M059J (cell line): ENCODE measurements at regions not wholly inside any gene's neighbourhood (a gene's known extent, or its start where the extent isn't known, plus 50 kb on each side); places are given as distances from the start of the nearest gene placed in this dataset.
A peak's percentile ranks its signal among the peaks of the same experiment; 100 is the strongest.
"Not testable (repeated sequence)": the region's sequence is repeated elsewhere in the genome, so short reads cannot be mapped to it uniquely, and the experiment has no call there.

Experiments used
- DNase-seq: peaks from one replicate; pipeline ENCODE4 v3.0.0-alpha.2; 2012; ENCODE audit warnings: low read depth

DNA sequence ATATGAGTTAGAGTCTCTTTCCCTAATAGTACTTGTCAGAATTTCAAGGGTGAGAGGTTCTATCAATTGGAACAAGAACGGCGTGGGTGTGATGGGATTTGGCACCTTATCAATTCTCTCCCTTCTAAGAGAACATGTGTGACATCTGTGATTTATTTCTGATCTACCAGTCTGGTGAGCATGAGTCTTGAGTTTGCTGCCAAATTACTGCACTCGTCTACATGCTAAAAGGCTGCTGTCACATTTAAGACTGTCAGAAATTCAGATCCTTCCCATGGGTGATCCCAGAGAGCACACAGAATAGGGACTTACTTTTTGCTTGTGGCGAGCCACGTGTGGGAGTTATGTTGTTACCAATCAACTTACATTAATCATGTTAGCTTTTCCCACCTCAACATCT, 370.2 kb upstream of the SASH1 start:
- no peak for DNase-seq

DNA sequence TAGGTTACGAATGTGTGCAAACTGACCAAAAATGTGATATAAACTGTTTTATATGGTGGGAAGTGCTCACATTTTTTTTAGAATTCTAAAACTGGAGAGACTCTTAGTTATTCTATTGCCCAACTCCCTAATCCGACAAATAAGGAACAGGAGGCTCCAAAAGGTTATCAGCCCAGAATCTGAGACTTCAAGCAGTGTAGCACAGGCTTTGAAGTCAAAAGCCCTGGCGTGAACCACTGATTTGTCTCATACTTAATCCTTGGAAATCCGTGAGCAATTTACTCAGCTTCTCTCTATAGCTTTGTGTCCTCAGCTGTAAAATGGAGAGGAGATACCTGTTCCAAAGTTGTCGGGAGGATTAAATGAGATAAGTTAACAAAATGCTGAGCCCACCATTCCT, 368.8 kb upstream of the SASH1 start:
- no peak for DNase-seq

DNA sequence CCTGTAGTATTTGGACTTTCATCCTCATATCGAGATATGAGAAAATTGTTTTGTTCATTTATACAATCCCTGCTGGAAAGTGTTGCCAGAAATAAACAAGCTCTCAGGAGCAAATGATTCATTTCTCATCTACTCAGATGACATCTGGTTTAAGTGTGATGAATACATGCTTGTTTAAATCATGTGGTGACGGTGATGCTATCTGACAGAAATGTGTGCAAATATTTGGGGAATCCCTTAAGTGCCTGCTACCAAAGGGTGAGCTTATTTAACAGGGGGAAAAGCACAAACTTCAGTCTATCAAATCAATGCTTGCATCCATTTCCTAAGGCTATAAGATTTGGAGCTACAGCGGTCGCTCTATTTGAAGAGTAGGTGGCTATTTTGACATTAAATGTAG, 368.3 kb upstream of the SASH1 start:
- DNase-seq, result peak; percentile 75

DNA sequence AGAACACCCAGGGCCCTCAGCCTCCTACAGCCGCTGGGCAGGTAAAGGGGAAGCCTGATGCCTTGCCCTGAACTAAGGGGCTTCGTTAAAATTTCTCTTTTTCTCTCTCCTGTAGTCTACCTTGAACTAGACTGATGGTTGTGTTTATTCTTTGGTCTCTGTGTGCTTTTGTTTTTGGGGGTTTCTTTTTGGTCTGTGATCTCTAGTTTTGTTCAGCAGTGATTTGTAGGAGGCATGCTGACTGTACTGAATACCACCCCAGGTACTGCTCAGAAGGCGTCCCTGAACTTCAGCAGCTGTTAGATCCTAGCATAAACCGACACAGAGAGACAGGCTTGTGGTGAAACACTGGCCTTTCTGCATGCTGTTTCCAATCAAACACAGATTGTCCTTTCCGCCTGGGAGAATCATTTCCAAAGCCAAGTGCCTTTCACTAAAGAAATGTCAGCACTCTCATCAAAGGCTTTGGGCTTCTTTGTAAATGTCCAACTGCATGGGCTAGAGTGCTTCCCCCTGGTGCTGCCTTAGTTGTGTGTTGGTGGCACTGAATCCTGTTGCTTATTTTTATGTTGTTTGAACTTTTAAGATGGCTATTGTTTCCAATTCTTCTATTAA, 364.7 kb upstream of the SASH1 start:
- no peak for DNase-seq

DNA sequence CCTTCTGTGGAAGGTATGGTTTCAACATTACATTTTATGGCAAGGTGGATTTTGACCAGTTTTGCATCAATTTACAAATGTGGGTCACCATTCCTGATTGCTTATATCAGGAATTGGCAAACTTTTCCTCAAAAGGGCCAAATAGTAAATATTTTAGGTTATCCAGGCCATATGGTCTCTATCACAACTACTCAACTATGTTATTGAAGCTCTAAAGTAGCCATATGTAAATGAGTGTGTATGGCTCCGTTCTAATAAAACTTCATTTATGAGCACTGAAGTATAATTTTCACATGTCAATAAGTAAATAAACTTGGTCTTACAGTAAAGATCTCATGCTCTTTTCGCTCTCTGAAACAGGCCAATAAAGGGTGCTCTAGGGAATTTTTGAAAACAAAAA, 362.7 kb upstream of the SASH1 start:
- DNase-seq, result no peak

DNA sequence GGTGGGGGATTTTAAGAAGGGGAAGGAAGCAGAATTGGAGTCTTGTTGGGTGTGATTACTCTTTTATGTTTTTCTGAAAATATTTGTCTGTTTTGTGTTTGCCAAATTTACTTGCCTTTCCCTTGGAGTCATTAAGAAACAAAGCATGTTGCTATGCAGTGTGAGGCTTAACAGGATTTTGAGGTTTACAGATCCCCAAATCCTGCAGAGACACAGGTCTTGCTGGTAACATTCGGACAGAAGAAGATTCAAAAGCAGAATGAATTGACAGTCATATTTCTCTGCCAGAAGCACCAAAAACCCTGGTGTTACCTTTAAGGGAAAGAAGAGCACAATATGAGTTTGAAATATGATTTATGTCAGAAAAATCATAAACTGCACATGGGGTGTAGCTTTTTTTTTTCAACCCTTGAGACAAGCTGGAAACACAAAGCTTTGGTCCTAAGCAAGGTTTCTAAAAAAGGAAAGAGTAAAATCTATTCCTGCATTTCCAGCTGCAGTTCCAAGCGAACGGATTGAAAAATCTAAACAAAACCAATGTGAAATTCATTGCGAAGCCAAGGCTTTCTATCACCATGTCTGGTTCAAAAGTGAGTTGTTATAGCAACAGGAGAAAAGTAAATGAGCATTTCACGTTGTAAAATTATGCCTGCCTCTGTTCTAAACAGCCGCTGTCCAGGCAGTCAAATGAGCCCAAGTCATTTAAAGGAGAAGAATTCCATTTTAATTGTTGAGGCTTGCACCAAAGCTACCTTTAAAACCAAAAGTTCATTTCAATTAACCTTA, 358.9 kb upstream of the SASH1 start:
- no peak for DNase-seq

DNA sequence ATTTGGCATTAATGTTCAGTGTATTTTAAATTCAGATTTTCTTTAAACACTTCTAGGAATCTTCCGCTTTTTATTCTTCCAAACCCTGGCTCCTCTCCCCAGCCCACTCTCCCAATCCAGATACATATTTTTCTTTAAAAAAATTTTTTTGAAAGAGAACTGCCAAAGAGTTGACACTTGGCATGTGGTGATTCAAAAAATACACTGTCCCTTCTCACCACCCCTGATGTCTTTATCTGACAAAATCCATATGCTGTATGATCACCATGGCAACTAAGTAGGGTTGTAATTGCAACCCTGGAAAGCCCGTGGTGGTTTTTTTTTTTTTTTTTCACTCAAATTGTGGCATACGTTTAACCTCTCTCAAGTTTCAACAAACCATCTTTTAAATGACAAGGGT, 355.8 kb upstream of the SASH1 start:
- DNase-seq, result no peak

DNA sequence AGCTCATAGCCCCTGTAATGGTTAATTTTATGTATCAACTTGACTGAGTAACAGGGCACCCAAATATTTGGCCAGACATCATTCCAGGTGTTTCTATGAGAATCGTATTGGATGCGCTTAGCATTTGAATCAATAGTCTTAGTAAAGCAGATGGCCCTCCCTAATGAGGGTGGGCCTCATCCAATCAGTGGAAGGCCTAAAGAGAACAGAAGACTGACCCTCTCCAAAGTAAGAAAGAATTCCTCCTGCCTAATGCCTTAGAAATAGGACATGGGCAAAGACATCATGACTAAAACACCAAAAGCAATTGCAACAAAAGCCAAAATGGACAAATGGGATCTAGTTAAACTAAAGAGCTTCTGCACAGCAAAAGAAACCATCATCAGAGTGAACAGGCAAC, 352.5 kb upstream of the SASH1 start:
- no peak for DNase-seq

DNA sequence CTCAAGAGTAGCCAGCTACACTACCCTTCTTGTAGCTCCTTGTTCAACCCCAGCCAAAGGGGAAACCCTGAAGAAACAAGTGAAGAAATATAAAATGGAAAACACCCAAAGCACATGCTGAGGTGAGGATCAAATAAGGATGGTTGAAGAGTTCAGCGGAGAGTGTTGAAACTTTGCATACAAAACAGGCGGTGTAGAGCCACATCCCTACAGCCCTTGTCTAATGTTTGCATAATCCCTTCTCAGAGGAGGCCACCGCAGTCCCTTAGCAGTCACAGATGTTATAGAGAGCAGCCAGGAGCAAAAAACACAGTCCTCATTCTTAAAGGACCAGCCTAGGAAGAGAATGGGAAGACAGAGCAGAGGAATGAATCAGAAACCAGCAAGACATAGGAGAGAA, 350.7 kb upstream of the SASH1 start:
- DNase-seq, result no peak

DNA sequence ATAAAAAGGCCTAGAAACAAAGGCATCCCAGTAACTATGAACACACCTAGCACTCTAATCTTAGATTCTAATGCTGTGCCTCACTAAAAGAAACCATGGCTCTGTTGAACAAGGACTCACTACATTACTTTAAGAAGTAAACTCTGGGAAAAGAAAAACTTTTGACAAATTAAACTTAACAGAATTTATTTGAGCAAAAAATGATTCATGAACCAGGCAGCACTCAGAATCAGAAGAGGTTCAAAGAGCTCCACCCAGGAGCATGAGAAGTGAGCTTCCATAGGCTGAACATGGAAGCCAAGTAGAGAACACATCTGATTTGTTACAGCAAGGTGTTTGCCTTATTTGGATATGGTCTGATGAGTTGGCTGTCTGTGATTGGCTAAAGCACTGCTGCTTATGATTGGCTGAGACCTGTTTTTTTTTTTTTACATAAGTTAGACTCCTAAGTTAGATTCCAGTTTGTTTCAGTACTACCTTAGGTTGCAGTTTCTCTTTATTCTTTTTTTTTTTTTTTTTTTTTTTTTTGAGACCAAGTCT, 343.6 kb upstream of the SASH1 start:
- DNase-seq, result no peak

DNA sequence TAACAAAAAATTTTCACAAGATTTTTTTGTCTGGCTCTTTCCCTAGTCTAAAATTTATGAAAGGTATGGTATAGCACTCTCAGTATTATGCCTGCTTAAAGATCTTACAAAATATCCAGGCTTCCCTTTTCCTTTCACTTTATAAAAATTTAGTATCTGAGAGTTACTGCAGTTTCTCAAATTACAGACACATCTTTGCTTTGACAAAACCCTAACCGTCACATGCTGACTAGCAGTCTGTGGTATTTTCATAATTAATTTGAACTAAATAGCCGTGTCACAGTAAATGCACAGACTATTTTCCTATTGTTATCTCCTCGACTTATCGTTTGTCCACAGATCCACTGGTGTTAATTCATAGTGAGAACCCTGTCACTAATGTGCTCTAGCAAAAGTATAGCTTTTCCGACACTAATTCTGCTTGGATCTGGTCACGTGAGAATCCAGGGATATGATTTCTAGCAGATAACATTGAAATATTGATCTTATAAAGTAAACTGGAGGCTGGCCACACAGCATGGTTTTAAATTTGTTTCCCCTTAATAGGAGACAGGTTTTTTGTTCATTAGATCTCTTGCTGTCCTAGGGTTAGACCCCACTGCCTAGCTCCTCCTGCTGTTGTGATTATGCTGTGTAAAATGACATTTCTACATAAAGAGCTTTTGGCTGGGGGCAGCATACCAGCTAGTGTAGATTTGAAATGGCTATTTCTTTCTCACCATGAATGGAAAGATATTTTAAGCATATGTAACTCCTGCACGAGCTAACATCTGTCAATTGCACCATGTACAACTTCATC, 340.6 kb upstream of the SASH1 start:
- DNase-seq, result no peak

DNA sequence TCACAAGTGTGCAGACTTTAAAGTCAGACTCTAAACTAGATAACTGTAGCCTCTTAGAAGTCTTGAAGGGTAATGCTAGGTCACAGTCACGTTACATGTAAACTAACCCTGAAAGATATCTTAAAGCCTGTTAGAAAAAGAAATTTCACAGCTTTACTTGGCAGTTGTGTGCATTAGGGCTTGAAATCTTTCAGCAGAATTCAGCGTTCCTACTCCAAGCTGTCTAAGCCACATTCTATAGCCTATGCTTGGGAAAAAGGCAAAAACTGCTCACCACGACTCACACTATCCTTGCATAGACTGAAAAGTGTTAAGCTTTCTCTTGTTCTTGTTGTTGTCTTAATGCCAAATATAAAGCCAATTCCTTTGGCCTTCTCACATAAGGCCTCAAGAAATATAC, 338.0 kb upstream of the SASH1 start:
- no peak for DNase-seq

DNA sequence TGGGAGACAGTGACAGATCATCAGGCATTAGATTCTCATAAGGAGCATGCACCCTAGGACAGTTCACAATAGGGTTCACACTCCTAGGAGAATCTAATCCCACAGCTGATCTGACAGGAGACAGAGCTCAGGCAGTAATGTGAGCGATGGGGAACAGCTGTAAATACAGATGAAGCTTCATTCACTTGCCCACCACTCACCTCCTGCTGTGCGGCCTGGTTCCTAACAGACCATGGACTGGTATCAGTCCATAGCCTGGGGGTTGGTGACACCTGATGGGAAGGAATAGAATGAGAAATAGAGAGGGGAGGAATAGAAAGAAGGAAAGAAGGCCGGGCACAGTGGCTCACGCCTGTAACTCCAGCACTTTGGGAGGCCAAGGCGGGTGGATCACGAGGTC, 336.8 kb upstream of the SASH1 start:
- DNase-seq, result no peak

DNA sequence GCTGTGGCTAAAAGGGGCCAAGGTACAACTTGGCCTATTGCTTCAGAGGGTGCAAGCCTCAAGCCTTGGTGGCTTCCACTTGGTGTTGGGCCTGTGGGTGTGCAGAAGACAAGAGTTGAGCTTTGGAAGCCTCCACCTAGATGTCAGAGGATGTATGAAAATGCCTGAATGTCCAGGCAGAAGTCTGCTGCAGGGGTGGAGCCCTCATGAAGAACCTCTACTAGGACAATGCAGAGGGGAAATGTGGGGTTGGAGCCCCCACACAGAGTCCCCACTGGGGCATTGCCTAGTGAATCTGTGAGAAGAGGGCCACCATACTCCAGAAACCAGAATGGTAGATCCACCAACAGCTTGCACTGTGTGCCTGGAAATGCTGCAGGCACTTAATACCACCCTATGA, 332.1 kb upstream of the SASH1 start:
- not testable (repeated sequence) for DNase-seq

DNA sequence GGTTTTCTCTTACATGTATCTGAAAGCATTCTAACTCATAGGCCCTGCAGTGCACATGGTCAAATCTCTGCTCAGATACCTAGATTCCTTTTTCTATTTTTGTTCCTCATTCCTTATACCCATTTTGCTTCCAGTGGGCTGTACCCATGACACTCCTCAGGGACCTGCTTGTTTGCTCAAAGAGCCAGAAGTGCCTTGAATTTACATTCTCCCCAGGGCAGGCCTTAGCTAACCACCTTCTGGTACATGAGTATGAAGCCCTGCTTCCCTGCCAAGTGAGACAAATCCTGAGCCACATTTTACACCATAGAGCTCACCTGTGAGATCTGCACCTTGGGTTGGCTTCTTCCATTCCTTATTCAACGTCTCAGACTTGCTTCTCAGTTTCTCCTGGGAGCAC, 326.6 kb upstream of the SASH1 start:
- no peak for DNase-seq

DNA sequence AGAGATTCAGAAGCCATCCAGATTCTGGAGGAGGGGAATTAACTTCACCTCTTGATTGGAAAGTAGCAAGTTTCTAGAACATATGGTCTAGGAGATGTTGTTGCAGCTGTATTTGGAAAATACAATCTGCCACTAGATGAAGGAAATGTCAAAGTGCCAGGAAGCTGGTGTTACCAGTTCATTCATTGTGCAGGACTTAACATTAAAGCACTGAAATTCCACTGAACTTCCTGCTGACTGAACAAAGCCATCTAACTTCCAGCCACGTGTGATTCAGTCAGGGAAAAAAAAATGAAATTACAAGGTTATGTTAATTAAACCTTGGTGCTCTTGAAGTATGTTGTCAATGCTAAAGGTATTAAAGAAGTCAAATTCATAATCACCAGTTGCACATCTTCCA, 321.5 kb upstream of the SASH1 start:
- no peak for DNase-seq

DNA sequence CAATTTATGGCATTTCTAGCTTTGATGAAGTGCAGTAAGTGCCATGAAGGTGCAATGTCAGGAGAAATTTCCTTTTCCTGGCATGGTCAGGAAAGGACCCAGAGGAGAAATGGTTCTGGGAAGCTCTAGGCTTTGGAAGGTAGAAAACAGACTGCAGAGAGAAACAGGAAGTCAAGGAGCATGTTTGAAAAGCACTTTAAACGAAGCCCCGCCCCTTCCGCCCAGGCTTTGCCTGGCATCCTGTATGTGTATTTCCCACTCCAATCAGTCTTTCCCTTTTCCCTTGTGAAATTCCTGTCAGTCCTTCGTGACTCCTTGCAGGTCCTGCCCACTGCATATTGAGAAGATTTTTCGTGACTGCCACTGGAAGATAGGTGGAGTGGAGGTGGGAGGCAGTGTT, 320.9 kb upstream of the SASH1 start:
- DNase-seq, result peak; percentile 26

DNA sequence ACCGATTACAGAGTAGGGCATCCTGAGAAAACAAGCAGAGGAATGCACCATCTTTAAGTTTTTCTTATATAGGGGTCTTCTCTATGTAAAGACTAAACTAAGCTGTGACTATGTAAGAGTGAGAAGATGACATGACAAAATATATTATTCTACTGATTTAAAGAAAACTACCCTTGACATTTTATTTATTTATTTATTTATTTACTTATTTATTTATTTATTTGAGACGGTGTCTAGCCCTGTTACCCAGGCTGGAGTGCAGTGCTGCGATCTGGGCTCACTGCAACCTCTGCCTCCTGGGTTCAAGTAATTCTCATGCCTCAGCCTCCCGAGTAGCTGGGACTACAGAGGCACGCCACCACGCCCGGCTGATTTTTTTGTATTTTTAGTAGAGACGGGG, 320.4 kb upstream of the SASH1 start:
- not testable (repeated sequence) for DNase-seq

DNA sequence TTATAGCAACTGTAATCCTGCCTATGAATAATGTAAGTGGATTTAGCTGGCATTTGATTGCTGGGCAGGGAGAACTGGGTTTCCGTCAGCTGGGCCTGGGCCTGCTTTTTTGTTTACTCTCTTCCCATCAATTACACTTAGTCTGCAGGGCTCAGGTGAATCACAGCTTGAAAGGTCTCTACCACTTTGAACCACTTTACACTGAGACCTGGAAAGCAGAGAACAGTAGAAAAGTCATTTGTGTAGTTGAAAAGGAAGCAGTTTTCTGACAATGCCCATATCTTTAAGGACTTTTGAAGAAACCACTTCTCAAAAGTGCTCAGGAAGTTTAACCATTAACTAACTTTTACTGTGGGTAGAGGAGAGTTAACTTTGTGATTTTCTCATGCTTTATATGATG, 315.4 kb upstream of the SASH1 start:
- DNase-seq, result no peak

DNA sequence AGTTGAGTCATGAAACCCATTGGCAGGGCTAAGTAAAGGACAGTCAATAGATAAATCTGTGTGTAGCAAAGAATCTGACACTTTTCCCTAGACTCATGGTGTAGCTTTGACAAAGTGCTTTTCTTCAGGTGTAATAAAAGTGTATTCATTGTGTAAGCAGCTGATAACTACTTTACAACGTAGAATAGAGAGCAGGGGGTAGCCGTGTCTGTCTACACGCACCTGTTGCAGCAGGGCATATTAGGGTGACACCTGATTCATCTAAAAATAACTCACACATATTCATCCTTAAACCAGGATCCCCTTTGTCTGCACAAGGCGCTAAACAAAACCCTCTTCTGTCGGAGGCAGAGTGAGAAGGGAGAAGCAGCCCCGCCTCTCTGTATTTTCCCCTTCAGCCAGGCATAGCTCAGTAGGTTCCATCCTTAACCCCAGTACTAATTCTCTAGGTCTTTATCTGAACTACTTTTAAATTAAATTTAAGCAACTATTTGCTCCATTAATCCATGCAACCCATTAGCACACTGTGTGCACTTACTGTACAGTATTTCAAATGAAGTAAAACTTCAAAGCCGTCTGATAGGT, 306.7 kb upstream of the SASH1 start:
- no peak for DNase-seq

DNA sequence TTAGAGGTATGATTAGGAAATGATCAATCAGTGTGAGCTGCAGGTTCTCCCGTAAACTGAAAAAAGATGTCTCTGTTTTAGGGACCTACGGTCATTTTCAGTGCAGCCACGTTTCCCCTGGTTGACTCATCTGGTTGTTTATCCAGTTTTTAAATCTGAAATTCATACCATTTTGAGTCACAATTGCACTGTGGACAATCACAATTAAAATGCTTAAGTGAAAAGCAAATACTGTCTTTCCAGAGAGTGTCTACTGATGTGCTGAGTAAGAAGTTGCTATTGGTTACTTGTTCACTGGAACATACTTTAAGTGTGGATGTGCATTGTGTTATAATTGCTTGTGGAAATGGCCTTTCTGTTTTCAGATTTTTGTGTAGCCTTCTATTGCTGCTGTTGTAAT, 305.1 kb upstream of the SASH1 start:
- DNase-seq, result peak; percentile 41

DNA sequence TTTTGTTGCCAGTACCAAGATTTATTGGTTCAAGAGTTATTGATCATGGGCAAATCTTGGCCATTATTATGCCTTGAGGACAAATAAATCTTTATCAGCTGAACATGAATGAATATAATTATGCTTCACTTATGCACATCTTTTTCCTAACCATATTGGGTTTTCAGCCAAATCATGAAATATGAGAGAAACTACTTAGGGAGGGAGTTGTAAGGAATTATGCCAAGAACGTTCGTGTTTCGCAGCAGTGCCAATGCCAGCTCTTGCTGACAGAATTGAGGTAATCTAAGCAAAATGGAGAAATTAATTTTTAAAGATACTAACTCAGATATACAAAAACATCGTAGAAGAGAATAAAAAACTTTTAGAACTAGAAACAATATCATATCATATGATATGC, 301.1 kb upstream of the SASH1 start:
- no peak for DNase-seq
